ENCODE measurements at regions not wholly inside any gene's neighbourhood (a gene's known extent, or its start where the extent isn't known, plus 50 kb on each side); places are given as distances from the start of the nearest gene placed in this dataset.

- TF ChIP-seq CTCF (IDR thresholded peaks at IDR 0.05) (no peak), CBFB (CRISPR knock-in tag; IDR thresholded peaks at IDR 0.05; ENCODE audit: low read depth) (no peak), SP1 (CRISPR knock-in tag; conservative IDR thresholded peaks at IDR 0.05) (no peak), ERG (CRISPR knock-in tag; IDR thresholded peaks at IDR 0.05) (no peak), ESRRA (CRISPR knock-in tag; IDR thresholded peaks at IDR 0.05; ENCODE audit: borderline replicate concordance) (no peak)
Observed at GRCh38 chr6:170111816-170112582, 178.9 kb downstream of the DLL1 start.

Data from WTC11 (cell line).